Fibroblast of lung (primary cell): ENCODE measurements at regions not wholly inside any gene's neighbourhood (a gene's known extent, or its start where the extent isn't known, plus 50 kb on each side); places are given as distances from the start of the nearest gene placed in this dataset.

Source experiments
- DNase-seq, 2 donors: peaks; one replicate each; pipeline versions ENCODE4 v3.0.0 to v3.0.0-alpha.2; 2010; ENCODE audit warnings: low read depth in 2 of 2
- H2AFZ ChIP-seq: 2 replicates; pipeline ENCODE4 v1.5.1; 2012; ENCODE audit warnings: low read length, control low read depth, inconsistent platforms
- H3K27ac ChIP-seq: 2 replicates; pipeline ENCODE4 v1.5.1; 2011; ENCODE audit warnings: low read length, control low read depth; ENCODE audit not compliant: insufficient read depth
- H3K27me3 ChIP-seq: 2 replicates; pipeline ENCODE4 v1.5.1; 2011; ENCODE audit warnings: mild to moderate bottlenecking, low read length; ENCODE audit not compliant: control insufficient read depth, insufficient read depth
- H3K36me3 ChIP-seq: 2 replicates; pipeline ENCODE4 v1.5.1; 2011; ENCODE audit warnings: low read length; ENCODE audit not compliant: control insufficient read depth, insufficient read depth
- H3K4me1 ChIP-seq: 2 replicates; pipeline ENCODE4 v1.5.1; 2011; ENCODE audit warnings: low read length; ENCODE audit not compliant: control insufficient read depth, insufficient read depth; ENCODE audit errors: extremely low read depth
- H3K4me2 ChIP-seq: 2 replicates; pipeline ENCODE4 v1.5.1; 2011; ENCODE audit warnings: low read length, control low read depth; ENCODE audit not compliant: insufficient read depth; ENCODE audit errors: extremely low read depth
- H3K4me3 ChIP-seq, 4 experiments: fragments of 200-600 bp in 1 of 4; sonication (generic) in 1 of 4; replicated peaks in 1 of 4; 2 replicates each; pipeline ENCODE4 v1.5.1; 2011 to 2016; ENCODE audit warnings: low read length in 4 of 4, low read depth in 3 of 4, mild to moderate bottlenecking in 3 of 4, control low read depth in 2 of 4, inconsistent platforms in 1 of 4, mixed read lengths in 1 of 4; ENCODE audit not compliant: insufficient read depth in 1 of 4; ENCODE audit errors: control extremely low read depth in 1 of 4
- H3K79me2 ChIP-seq: 2 replicates; pipeline ENCODE4 v1.5.1; 2012; ENCODE audit warnings: mild to moderate bottlenecking, low read length, inconsistent platforms; ENCODE audit not compliant: control insufficient read depth, insufficient read depth
- H3K9ac ChIP-seq: 2 replicates; pipeline ENCODE4 v1.5.1; 2011; ENCODE audit warnings: mild to moderate bottlenecking, low read length, control low read depth; ENCODE audit not compliant: insufficient read depth
- H3K9me3 ChIP-seq: 2 replicates; pipeline ENCODE4 v1.5.1; 2012; ENCODE audit warnings: low read depth, low read length; ENCODE audit not compliant: control insufficient read depth, insufficient read depth
- H4K20me1 ChIP-seq: 2 replicates; pipeline ENCODE4 v1.5.1; 2011; ENCODE audit warnings: low read length; ENCODE audit not compliant: control insufficient read depth, insufficient read depth; ENCODE audit errors: extremely low read depth
- CTCF ChIP-seq, 2 donors: IDR thresholded peaks in 1 of 2; conservative IDR thresholded peaks in 1 of 2; 1 replicate in 1 of 2; 2 replicates in 1 of 2; pipeline ENCODE4 v1.5.1; 2011 to 2012; ENCODE audit warnings: low read length in 2 of 2, control low read depth in 1 of 2, inconsistent platforms in 1 of 2, low read depth in 1 of 2, mild to moderate bottlenecking in 1 of 2
- EZH2 ChIP-seq: IDR thresholded peaks from 2 replicates; pipeline ENCODE4 v1.5.1; 2012; ENCODE audit warnings: low read length, control low read depth, mild to moderate bottlenecking; ENCODE audit errors: missing control alignments

GRCh38 chr18:41464278-41464677 is 490.8 kb upstream of the PIK3C3 start:
- Histone ChIP-seq H4K20me1 (no peaks in the 10 kb centered on the region), H2AFZ (no peak overlapping the region), H3K4me2 (no peak overlapping the region), H3K9me3 (no peaks in the 10 kb centered on the region), H3K4me3 (no peak overlapping the region), H3K27me3 (no peaks in the 10 kb centered on the region), H3K4me1 (no peaks in the 10 kb centered on the region), H3K27ac (no peak overlapping the region), H3K79me2 (no peaks in the 10 kb centered on the region), H3K36me3 (no peaks in the 10 kb centered on the region), H3K9ac (no peak overlapping the region)
- DNase-seq, result no peak
- TF ChIP-seq EZH2 (no peak), CTCF (conservative IDR thresholded peaks at IDR 0.05 in 1 of 2, IDR thresholded peaks at IDR 0.05 in 1 of 2; ENCODE audit: low read depth in 1 of 2, low read length in 2 of 2) (no peak)

- H3K79me2 ChIP-seq, result no peaks in the 10 kb centered on the region
- TF ChIP-seq EZH2 (no peak), CTCF (conservative IDR thresholded peaks at IDR 0.05 in 1 of 2, IDR thresholded peaks at IDR 0.05 in 1 of 2; ENCODE audit: low read depth in 1 of 2, low read length in 2 of 2) (no peak)
- H3K36me3 ChIP-seq, result no peaks in the 10 kb centered on the region
- no peak overlapping the region for H3K4me2 ChIP-seq
- no peak overlapping the region for H2AFZ ChIP-seq
- no peaks in the 10 kb centered on the region for H3K4me1 ChIP-seq
- H3K27ac ChIP-seq, result no peak overlapping the region
- no peaks in the 10 kb centered on the region for H3K9me3 ChIP-seq
- DNase-seq, result no peak
- H3K27me3 ChIP-seq, result no peaks in the 10 kb centered on the region
- H3K4me3 ChIP-seq, result no peak overlapping the region
- no peaks in the 10 kb centered on the region for H4K20me1 ChIP-seq
- no peak overlapping the region for H3K9ac ChIP-seq
Observed at GRCh38 chr18:41462946-41463345, 492.1 kb upstream of the PIK3C3 start.

GRCh38 chr18:41461114-41461513 is 493.9 kb upstream of the PIK3C3 start:
- TF ChIP-seq EZH2, result no peak
- TF ChIP-seq CTCF (conservative IDR thresholded peaks at IDR 0.05 in 1 of 2, IDR thresholded peaks at IDR 0.05 in 1 of 2; ENCODE audit: low read depth in 1 of 2, low read length in 2 of 2), result no peak
- Histone ChIP-seq H3K4me1 (no peaks in the 10 kb centered on the region), H3K27me3 (no peaks in the 10 kb centered on the region), H3K9me3 (no peaks in the 10 kb centered on the region), H3K9ac (no peak overlapping the region), H3K79me2 (no peaks in the 10 kb centered on the region), H3K4me3 (no peak overlapping the region), H3K27ac (no peak overlapping the region), H2AFZ (no peak overlapping the region), H4K20me1 (no peaks in the 10 kb centered on the region), H3K4me2 (no peak overlapping the region), H3K36me3 (no peaks in the 10 kb centered on the region)
- no peak for DNase-seq
